KMS-11 (cell line): ENCODE measurements at regions not wholly inside any gene's neighbourhood (a gene's known extent, or its start where the extent isn't known, plus 50 kb on each side); places are given as distances from the start of the nearest gene placed in this dataset.

ENCODE experiments used
- H2AFZ ChIP-seq: fragments of 200-600 bp; sonication (generic); 2 replicates; pipeline ENCODE4 v1.6.1; 2016; ENCODE audit warnings: antibody characterized with exemption, mixed run types, low read depth
- H3K27ac ChIP-seq: fragments of 200-600 bp; sonication (generic); 2 replicates; pipeline ENCODE4 v1.6.1; 2016; ENCODE audit warnings: mild to moderate bottlenecking, mixed run types
- H3K27me3 ChIP-seq: fragments of 200-600 bp; sonication (generic); 2 replicates; pipeline ENCODE4 v1.6.1; 2017; ENCODE audit warnings: mild to moderate bottlenecking, low read depth, mixed run types, moderate library complexity; ENCODE audit not compliant: insufficient read depth
- H3K36me3 ChIP-seq: fragments of 200-600 bp; sonication (generic); 2 replicates; pipeline ENCODE4 v1.6.1; 2017; ENCODE audit warnings: mild to moderate bottlenecking, mixed run types; ENCODE audit not compliant: insufficient read depth
- H3K4me1 ChIP-seq: fragments of 200-600 bp; sonication (generic); 2 replicates; pipeline ENCODE4 v1.6.1; 2016; ENCODE audit warnings: mild to moderate bottlenecking, low read depth, mixed run types; ENCODE audit not compliant: poor library complexity, severe bottlenecking
- H3K4me2 ChIP-seq: fragments of 200-600 bp; sonication (generic); 2 replicates; pipeline ENCODE4 v1.7.0; 2016; ENCODE audit warnings: mild to moderate bottlenecking, mixed run types
- H3K4me3 ChIP-seq: fragments of 200-600 bp; sonication (generic); IDR thresholded peaks from 2 replicates; pipeline ENCODE4 v1.6.1; 2017; ENCODE audit warnings: low read depth, low read length, mixed read lengths; ENCODE audit not compliant: insufficient read depth
- H3K79me2 ChIP-seq: fragments of 200-600 bp; sonication (generic); 2 replicates; pipeline ENCODE4 v1.6.1; 2016; ENCODE audit warnings: low read depth, mixed run types; ENCODE audit not compliant: insufficient read depth
- H3K9ac ChIP-seq: fragments of 200-600 bp; sonication (generic); 2 replicates; pipeline ENCODE4 v1.6.1; 2016; ENCODE audit warnings: mild to moderate bottlenecking, mixed run types
- H4K20me1 ChIP-seq: fragments of 200-600 bp; sonication (generic); 2 replicates; pipeline ENCODE4 v1.6.1; 2016; ENCODE audit warnings: mild to moderate bottlenecking, mixed run types; ENCODE audit not compliant: insufficient read depth
- CTCF ChIP-seq: fragments of 200-600 bp; sonication (generic); conservative IDR thresholded peaks from 2 replicates; pipeline ENCODE4 v1.6.1; 2017; ENCODE audit warnings: low read depth, mild to moderate bottlenecking, antibody characterized with exemption, low read length, moderate library complexity, mixed read lengths

DNA sequence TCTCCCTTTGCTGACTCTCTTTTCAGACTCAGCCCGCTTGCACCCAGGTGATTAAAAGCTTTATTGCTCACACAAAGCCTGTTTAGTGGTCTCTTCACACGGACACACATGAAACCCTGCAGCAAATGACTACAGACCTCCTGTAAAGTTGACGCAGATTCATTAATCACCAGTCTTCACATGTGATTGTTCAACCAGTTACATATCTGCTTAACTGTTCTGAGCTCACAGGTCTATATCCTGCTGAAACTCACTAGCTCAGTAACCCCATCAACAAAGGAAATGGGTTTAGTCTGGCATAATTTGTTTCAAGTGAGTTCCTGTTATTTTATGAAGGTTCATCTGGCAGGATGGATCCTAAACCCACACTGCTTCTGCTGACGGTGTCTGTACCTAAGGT is 68.4 kb upstream of the GJA8 start:
- H3K4me3 ChIP-seq, result no peak overlapping the region
- no peaks in the 10 kb centered on the region for H3K79me2 ChIP-seq
- H3K27me3 ChIP-seq, result no peaks in the 10 kb centered on the region
- TF ChIP-seq CTCF, result no peak
- no peaks in the 10 kb centered on the region for H4K20me1 ChIP-seq
- H3K4me2 ChIP-seq, result no peak overlapping the region
- no peak overlapping the region for H3K27ac ChIP-seq
- no peaks in the 10 kb centered on the region for H3K36me3 ChIP-seq
- no peak overlapping the region for H2AFZ ChIP-seq
- no peak overlapping the region for H3K9ac ChIP-seq
- H3K4me1 ChIP-seq, result no peaks in the 10 kb centered on the region

GRCh38 chr1:147834810-147835209 is 67.8 kb upstream of the GJA8 start:
- Histone ChIP-seq H2AFZ (no peak overlapping the region), H3K27me3 (no peaks in the 10 kb centered on the region), H3K4me3 (no peak overlapping the region), H3K4me1 (no peaks in the 10 kb centered on the region), H3K27ac (no peak overlapping the region), H3K9ac (no peak overlapping the region), H4K20me1 (no peaks in the 10 kb centered on the region), H3K4me2 (no peak overlapping the region), H3K36me3 (no peaks in the 10 kb centered on the region), H3K79me2 (no peaks in the 10 kb centered on the region)
- no peak for TF ChIP-seq CTCF

DNA sequence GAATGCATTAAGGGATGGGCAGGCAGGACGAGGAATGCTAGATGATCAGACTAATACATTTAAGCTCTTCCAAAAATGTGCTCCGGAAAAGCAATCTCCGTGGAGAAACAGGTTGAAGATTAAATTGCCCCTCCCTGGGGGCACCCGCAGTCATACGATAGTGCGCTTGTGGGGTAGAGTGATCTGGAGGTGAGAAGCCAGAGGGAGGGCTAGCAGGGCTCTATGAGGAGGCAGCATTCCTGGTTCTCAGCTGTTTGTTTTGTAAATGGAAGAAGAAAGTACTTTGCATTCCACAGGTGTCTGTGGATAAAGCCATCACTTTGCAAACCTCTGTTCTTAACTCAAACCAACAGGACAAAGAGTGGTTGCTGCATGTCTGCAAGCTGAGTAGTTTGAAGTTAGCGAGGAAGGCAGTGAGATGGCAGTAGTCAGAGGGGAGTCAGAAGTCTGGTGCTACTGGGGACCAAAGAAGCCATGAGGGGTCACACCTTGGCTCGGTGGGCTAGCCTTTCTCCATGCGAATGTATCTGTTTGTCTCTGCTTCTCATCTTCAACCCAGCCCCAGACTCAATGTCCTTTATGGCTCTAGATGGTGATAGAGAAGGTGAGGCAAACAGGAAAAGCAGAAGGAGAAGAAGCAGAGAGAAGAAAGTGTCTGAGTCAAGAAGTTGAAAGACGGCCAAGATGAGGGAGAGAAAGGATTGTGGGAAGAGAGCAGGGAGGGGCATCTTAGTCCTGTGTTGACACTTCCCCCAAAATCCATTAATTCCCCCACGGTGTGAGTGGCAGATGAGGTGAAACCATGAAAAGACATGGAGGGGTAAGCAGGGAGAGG is 65.2 kb upstream of the GJA8 start:
- Histone ChIP-seq H3K36me3 (no peaks in the 10 kb centered on the region), H3K27me3 (no peaks in the 10 kb centered on the region), H2AFZ (no peak overlapping the region; the same call in 1 of the 2 replicates), H4K20me1 (no peaks in the 10 kb centered on the region), H3K79me2 (no peaks in the 10 kb centered on the region), H3K4me3 (no peak overlapping the region), H3K27ac (no peak overlapping the region), H3K4me2 (no peak overlapping the region), H3K9ac (no peak overlapping the region), H3K4me1 (no peaks in the 10 kb centered on the region)
- TF ChIP-seq CTCF, result no peak

DNA sequence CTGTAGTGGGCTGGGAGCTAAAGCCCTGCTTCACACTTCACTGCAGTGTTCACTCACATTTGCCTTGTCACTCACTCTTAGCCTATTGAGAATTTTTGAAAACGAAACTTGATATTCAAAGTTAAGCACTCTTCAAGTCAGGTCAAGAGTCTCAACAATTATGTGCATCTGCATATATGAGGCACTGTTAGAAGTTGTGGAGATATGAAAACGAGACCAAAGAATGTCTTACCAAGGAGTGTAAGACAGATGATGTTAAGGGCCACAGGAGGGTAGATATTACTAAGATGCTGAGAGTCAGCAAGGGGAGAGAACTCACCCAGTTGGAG is 64.7 kb upstream of the GJA8 start:
- no peak for TF ChIP-seq CTCF
- Histone ChIP-seq H3K4me2 (no peak overlapping the region), H3K4me1 (no peaks in the 10 kb centered on the region), H3K27ac (no peak overlapping the region), H3K27me3 (no peaks in the 10 kb centered on the region), H3K4me3 (no peak overlapping the region), H3K9ac (no peak overlapping the region), H4K20me1 (no peaks in the 10 kb centered on the region), H2AFZ (no peak overlapping the region; the same call in 1 of the 2 replicates), H3K36me3 (no peaks in the 10 kb centered on the region), H3K79me2 (no peaks in the 10 kb centered on the region)
